Endodermal cell (in vitro differentiated cells): ENCODE measurements at regions not wholly inside any gene's neighbourhood (a gene's known extent, or its start where the extent isn't known, plus 50 kb on each side); places are given as distances from the start of the nearest gene placed in this dataset.
A peak's percentile ranks its signal among the peaks of the same experiment; 100 is the strongest.

ENCODE experiments used
- DNase-seq: peaks from one replicate; pipeline ENCODE4 v3.0.0-alpha.2; 2017
- H3K27ac ChIP-seq: 2 replicates; pipeline ENCODE4 v1.5.1; 2013; ENCODE audit warnings: mild to moderate bottlenecking, low read depth, low read length, moderate library complexity
- H3K27me3 ChIP-seq: 2 replicates; pipeline ENCODE4 v1.6.1; 2013; ENCODE audit warnings: mild to moderate bottlenecking, low read length, moderate library complexity; ENCODE audit not compliant: insufficient read depth, control insufficient read depth, poor library complexity, severe bottlenecking
- H3K36me3 ChIP-seq: 2 replicates; pipeline ENCODE4 v1.7.0; 2013; ENCODE audit warnings: mild to moderate bottlenecking, low read length, moderate library complexity; ENCODE audit not compliant: control insufficient read depth, insufficient read depth
- H3K4me1 ChIP-seq: one replicate; pipeline ENCODE4 v1.7.0; 2013; ENCODE audit warnings: low read length; ENCODE audit not compliant: control insufficient read depth, insufficient read depth
- H3K4me3 ChIP-seq: 2 replicates; pipeline ENCODE4 v1.5.1; 2013; ENCODE audit warnings: mild to moderate bottlenecking, low read length, moderate library complexity
- H3K9ac ChIP-seq: 2 replicates; pipeline ENCODE4 v1.6.1; 2013; ENCODE audit warnings: mild to moderate bottlenecking, low read length, moderate library complexity; ENCODE audit not compliant: poor library complexity, severe bottlenecking; ENCODE audit errors: extremely low read depth
- H3K9me3 ChIP-seq: 2 replicates; pipeline ENCODE4 v1.6.1; 2013; ENCODE audit warnings: mild to moderate bottlenecking, low read length, moderate library complexity; ENCODE audit not compliant: control insufficient read depth
- H3K27ac Mint-ChIP-seq: 2 replicates; pipeline ENCODE4 v1.8.0; 2020; ENCODE audit warnings: mixed read lengths
- H3K27me3 Mint-ChIP-seq: 2 replicates; pipeline ENCODE4 v1.8.0; 2021; ENCODE audit warnings: mild to moderate bottlenecking, mixed read lengths; ENCODE audit not compliant: insufficient read depth
- H3K36me3 Mint-ChIP-seq: 2 replicates; pipeline ENCODE4 v1.8.0; 2020; ENCODE audit warnings: low read depth, mixed read lengths
- H3K4me1 Mint-ChIP-seq: 2 replicates; pipeline ENCODE4 v1.8.0; 2020; ENCODE audit warnings: mixed read lengths
- H3K4me3 Mint-ChIP-seq: 2 replicates; pipeline ENCODE4 v1.8.0; 2020; ENCODE audit warnings: mild to moderate bottlenecking, moderate library complexity, mixed read lengths
- H3K9me3 Mint-ChIP-seq: 2 replicates; pipeline ENCODE4 v1.8.0; 2020; ENCODE audit warnings: mild to moderate bottlenecking, mixed read lengths
- CTCF ChIP-seq: fragments of 200-600 bp; sonication (generic); conservative IDR thresholded peaks from 2 replicates; pipeline ENCODE4 v1.5.0; 2021; ENCODE audit warnings: antibody characterized with exemption, mild to moderate bottlenecking
- WGBS, 2 experiments: methylation state at CpG; one replicate each; pipeline versions ENCODE4 v1.1.5 to v1.1.7; 2013; ENCODE audit warnings: missing lambda C conversion rate in 2 of 2, mixed read lengths in 1 of 2; ENCODE audit not compliant: insufficient coverage in 1 of 2, insufficient read length in 1 of 2; 5-methylcytosine and 5-hydroxymethylcytosine counted together

GRCh38 chrX:94430091-94430490 lies 756.1 kb downstream of the FAM133A start:
- H3K27me3 ChIP-seq: no peaks in the 10 kb centered on the region
- H3K27ac Mint-ChIP-seq: no peak overlapping the region
- no peaks in the 10 kb centered on the region for H3K9me3 ChIP-seq
- H3K27me3 Mint-ChIP-seq: no peaks in the 10 kb centered on the region
- no peaks in the 10 kb centered on the region for H3K36me3 Mint-ChIP-seq
- no peak for TF ChIP-seq CTCF
- H3K36me3 ChIP-seq: no peaks in the 10 kb centered on the region
- no peak overlapping the region for H3K4me3 ChIP-seq
- WGBS, 2 experiments: no CpG with 5 or more reads among the region's 1 CpG
- no peak for DNase-seq
- H3K4me1 Mint-ChIP-seq: peaks cover 7% of the 10 kb centered on the region
- H3K9me3 Mint-ChIP-seq: no peaks in the 10 kb centered on the region
- H3K4me1 ChIP-seq: no peaks in the 10 kb centered on the region
- no peak overlapping the region for H3K27ac ChIP-seq
- no peak overlapping the region for H3K9ac ChIP-seq
- no peak overlapping the region for H3K4me3 Mint-ChIP-seq

GRCh38 chrX:94435799-94436198 lies 761.8 kb downstream of the FAM133A start:
- Mint-ChIP-seq H3K4me3 (no peak overlapping the region), H3K4me1 (no peaks in the 10 kb centered on the region), H3K36me3 (peaks cover 5% of the 10 kb centered on the region), H3K9me3 (peaks cover 21% of the 10 kb centered on the region), H3K27me3 (no peaks in the 10 kb centered on the region), H3K27ac (no peak overlapping the region)
- WGBS, 2 experiments: 68% methylated on average over 4 of the region's 4 CpGs; no CpG with 5 or more reads in 1 of the 2 experiments
- Histone ChIP-seq H3K27me3 (no peaks in the 10 kb centered on the region), H3K9ac (no peak overlapping the region), H3K27ac (no peak overlapping the region), H3K4me3 (no peak overlapping the region), H3K9me3 (no peaks in the 10 kb centered on the region), H3K36me3 (no peaks in the 10 kb centered on the region), H3K4me1 (no peaks in the 10 kb centered on the region)
- no peak for TF ChIP-seq CTCF
- no peak for DNase-seq

GRCh38 chrX:94454159-94454558 lies 780.2 kb downstream of the FAM133A start:
- TF ChIP-seq CTCF: no peak
- Histone ChIP-seq H3K4me1 (no peaks in the 10 kb centered on the region), H3K9ac (no peak overlapping the region), H3K9me3 (no peaks in the 10 kb centered on the region), H3K27me3 (no peaks in the 10 kb centered on the region), H3K4me3 (no peak overlapping the region), H3K36me3 (no peaks in the 10 kb centered on the region), H3K27ac (no peak overlapping the region)
- peak overlapping the region; percentile 86 for H3K27ac Mint-ChIP-seq
- H3K9me3 Mint-ChIP-seq: peaks cover 13% of the 10 kb centered on the region
- H3K36me3 Mint-ChIP-seq: peaks cover 7% of the 10 kb centered on the region
- 33% methylated on average over 2 of the region's 3 CpGs; no CpG with 5 or more reads in 1 of the 2 experiments for WGBS, 2 experiments
- H3K4me3 Mint-ChIP-seq: peak overlapping the region; percentile 20
- no peaks in the 10 kb centered on the region for H3K27me3 Mint-ChIP-seq
- no peak for DNase-seq
- H3K4me1 Mint-ChIP-seq: peaks cover 50% of the 10 kb centered on the region
